HEK293T (cell line): ENCODE measurements at regions not wholly inside any gene's neighbourhood (a gene's known extent, or its start where the extent isn't known, plus 50 kb on each side); places are given as distances from the start of the nearest gene placed in this dataset.

ENCODE experiments used
- CTCF ChIA-PET: fragments of 350-600 bp; formaldehyde crosslinking; extraction: SDS; loops from one replicate; lab custom pipeline; 2021; ENCODE audit warnings: antibody characterized with exemption, inconsistent platforms; lab: Yijun Ruan, JAX
- POLR2A ChIA-PET: fragments of 350-600 bp; formaldehyde crosslinking; extraction: SDS; loops from one replicate; lab custom pipeline; 2020; ENCODE audit warnings: antibody characterized with exemption, inconsistent platforms; lab: Yijun Ruan, JAX
- DNase-seq: peaks from one replicate; pipeline ENCODE4 v3.0.0; 2012; ENCODE audit warnings: mixed read lengths; ENCODE audit errors: extremely low spot score
- ARNT ChIP-seq: fragments of 450-650 bp; IDR thresholded peaks from 2 replicates; pipeline ENCODE4 v1.6.1; 2017; ENCODE audit warnings: mild to moderate bottlenecking
- BHLHE40 ChIP-seq: fragments of 450-650 bp; IDR thresholded peaks from 2 replicates; pipeline ENCODE4 v1.6.1; 2016; ENCODE audit warnings: mild to moderate bottlenecking, moderate library complexity, borderline replicate concordance
- CTBP1 ChIP-seq: fragments of 450-650 bp; IDR thresholded peaks from 2 replicates; pipeline ENCODE4 v1.6.1; 2016; ENCODE audit warnings: borderline replicate concordance
- ELF4 ChIP-seq: fragments of 450-650 bp; IDR thresholded peaks from 2 replicates; pipeline ENCODE4 v1.6.1; 2017; ENCODE audit warnings: antibody characterized with exemption
- FOXA1 ChIP-seq: fragments of 450-650 bp; IDR thresholded peaks from 2 replicates; pipeline ENCODE4 v1.6.1; 2016; ENCODE audit warnings: mild to moderate bottlenecking
- FOXK2 ChIP-seq: fragments of 450-650 bp; IDR thresholded peaks from 2 replicates; pipeline ENCODE4 v1.6.1; 2016; ENCODE audit warnings: mild to moderate bottlenecking
- FOXM1 ChIP-seq: fragments of 450-650 bp; IDR thresholded peaks from 2 replicates; pipeline ENCODE4 v1.6.1; 2017; ENCODE audit warnings: mild to moderate bottlenecking, borderline replicate concordance
- HDGF ChIP-seq: fragments of 450-650 bp; IDR thresholded peaks from 2 replicates; pipeline ENCODE4 v1.6.1; 2017; ENCODE audit warnings: antibody characterized with exemption, borderline replicate concordance
- L3MBTL2 ChIP-seq: fragments of 450-650 bp; conservative IDR thresholded peaks from 2 replicates; pipeline ENCODE4 v1.6.1; 2016; ENCODE audit warnings: mild to moderate bottlenecking
- LEF1 ChIP-seq: fragments of 450-650 bp; IDR thresholded peaks from 2 replicates; pipeline ENCODE4 v1.6.1; 2017; ENCODE audit warnings: mild to moderate bottlenecking, borderline replicate concordance
- NFRKB ChIP-seq: fragments of 450-650 bp; IDR thresholded peaks from 2 replicates; pipeline ENCODE4 v1.6.1; 2016; ENCODE audit warnings: mild to moderate bottlenecking, moderate library complexity
- SP1 ChIP-seq: fragments of 450-650 bp; IDR thresholded peaks from 2 replicates; pipeline ENCODE4 v1.6.1; 2017
- SUZ12 ChIP-seq: fragments of 450-650 bp; IDR thresholded peaks from 2 replicates; pipeline ENCODE4 v1.6.1; 2016; ENCODE audit warnings: mild to moderate bottlenecking
- TARDBP ChIP-seq: fragments of 450-650 bp; IDR thresholded peaks from 2 replicates; pipeline ENCODE4 v1.6.1; 2016
- ZNF384 ChIP-seq: fragments of 450-650 bp; IDR thresholded peaks from 2 replicates; pipeline ENCODE4 v1.6.1; 2016
- TF ChIP-seq, protein P1 (sequence below): fragments of 450-650 bp; IDR thresholded peaks from 2 replicates; pipeline ENCODE4 v1.6.1; 2016

DNA sequence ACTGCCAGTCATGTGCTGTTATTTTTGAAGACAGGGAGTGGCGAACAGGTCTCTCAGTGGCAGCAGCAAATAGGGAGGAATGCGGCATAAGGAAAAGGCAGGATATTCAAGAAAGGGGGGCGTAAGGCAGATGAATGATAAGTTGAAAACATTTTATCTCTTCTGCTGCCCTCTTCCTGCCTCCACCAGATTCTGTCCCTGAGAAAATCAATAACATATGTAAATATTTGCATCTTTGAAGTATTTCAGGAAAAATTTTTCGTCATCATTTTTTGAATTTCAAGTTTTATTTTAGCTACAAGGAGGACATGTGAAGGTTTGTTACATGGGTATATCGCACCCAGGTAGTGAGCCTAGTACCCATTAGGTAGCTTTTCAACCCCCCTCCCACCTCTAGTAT is 616.7 kb downstream of the MCTP2 start:
- no peak for DNase-seq
- ChIA-PET POLR2A (no interaction called here), CTCF (no interaction called here)
- no peak for TF ChIP-seq ARNT
- TF ChIP-seq SP1 = no peak
- TF ChIP-seq FOXM1 = no peak
- no peak for TF ChIP-seq FOXA1
- TF ChIP-seq ZNF384 = no peak
- no peak for TF ChIP-seq NFRKB
- no peak for TF ChIP-seq HDGF
- no peak for TF ChIP-seq SUZ12
- TF ChIP-seq ELF4 = no peak
- TF ChIP-seq, protein P1, sequence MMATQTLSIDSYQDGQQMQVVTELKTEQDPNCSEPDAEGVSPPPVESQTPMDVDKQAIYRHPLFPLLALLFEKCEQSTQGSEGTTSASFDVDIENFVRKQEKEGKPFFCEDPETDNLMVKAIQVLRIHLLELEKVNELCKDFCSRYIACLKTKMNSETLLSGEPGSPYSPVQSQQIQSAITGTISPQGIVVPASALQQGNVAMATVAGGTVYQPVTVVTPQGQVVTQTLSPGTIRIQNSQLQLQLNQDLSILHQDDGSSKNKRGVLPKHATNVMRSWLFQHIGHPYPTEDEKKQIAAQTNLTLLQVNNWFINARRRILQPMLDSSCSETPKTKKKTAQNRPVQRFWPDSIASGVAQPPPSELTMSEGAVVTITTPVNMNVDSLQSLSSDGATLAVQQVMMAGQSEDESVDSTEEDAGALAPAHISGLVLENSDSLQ = no peak
- TF ChIP-seq CTBP1 = no peak
- no peak for TF ChIP-seq FOXK2
- no peak for TF ChIP-seq BHLHE40

DNA sequence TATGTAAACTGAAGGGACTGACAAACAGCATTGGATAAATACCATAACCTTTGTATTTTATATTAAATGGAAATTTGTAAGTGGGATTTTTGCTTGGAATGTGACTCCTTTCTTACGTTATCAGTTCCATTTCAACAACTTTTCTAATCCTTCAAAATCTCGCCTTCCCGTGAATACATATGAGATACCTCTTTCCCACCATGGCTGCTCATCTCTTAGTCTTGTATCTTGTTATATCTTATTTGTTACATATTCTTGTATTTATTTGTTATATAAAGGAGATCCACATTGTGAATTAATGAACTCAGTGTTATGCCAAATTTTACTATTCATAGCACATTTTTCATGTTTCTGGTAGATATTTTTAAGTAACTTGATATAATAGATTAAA is 623.7 kb downstream of the MCTP2 start:
- TF ChIP-seq L3MBTL2 (no peak), SP1 (no peak), ELF4 (no peak), ARNT (no peak), BHLHE40 (no peak), FOXM1 (no peak), ZNF384 (no peak)
- no peak for DNase-seq
- CTCF ChIA-PET = no interaction called here
- POLR2A ChIA-PET = no interaction called here

DNA sequence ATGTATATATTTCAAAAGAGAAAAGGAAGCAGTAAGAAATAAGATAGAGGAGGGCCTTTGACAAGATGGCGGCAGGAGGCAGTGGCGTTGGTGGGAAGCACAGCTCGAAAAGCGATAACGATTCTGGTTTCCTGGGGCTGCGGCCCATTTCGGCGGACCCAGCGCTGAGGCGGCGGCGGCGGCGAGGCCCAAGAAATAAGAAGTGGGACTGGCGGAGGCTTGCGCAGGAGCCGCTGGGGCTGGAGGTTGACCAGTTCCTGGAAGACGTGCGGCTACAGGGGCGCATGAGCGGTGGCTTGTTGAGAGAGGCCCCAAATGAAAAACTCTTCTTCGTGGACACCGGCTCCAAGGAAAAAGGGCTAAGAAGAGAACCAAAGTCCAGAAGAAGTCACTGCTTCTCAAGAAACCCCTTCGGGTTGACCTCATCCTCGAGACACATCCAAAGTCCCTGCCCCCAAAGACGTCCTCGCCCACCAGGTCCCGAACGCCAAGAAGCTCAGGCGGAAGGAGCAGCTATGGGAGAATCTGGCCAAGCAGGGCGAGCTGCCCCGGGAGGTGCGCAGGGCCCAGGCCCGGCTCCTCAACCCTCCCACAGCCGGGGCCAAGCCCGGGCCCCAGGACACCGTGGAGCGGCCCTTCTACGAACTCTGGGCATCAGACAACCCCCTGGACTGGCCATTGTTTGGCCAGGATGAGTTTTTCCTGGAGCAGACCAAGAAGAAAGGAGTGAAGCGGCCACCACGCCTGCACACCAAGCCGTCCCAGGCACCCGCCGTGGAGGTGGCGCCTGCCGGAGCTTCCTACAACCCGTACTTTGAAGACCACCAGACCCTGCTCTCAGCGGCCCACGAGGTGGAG is 624.3 kb downstream of the MCTP2 start:
- ChIA-PET CTCF (no interaction called here), POLR2A (no interaction called here)
- no peak for DNase-seq
- TF ChIP-seq ELF4 (no peak), L3MBTL2 (no peak), SUZ12 (no peak), SP1 (no peak), FOXK2 (no peak), FOXA1 (no peak), ZNF384 (no peak), FOXM1 (no peak), CTBP1 (no peak), TARDBP (no peak)
- TF ChIP-seq, protein P1 = no peak

DNA sequence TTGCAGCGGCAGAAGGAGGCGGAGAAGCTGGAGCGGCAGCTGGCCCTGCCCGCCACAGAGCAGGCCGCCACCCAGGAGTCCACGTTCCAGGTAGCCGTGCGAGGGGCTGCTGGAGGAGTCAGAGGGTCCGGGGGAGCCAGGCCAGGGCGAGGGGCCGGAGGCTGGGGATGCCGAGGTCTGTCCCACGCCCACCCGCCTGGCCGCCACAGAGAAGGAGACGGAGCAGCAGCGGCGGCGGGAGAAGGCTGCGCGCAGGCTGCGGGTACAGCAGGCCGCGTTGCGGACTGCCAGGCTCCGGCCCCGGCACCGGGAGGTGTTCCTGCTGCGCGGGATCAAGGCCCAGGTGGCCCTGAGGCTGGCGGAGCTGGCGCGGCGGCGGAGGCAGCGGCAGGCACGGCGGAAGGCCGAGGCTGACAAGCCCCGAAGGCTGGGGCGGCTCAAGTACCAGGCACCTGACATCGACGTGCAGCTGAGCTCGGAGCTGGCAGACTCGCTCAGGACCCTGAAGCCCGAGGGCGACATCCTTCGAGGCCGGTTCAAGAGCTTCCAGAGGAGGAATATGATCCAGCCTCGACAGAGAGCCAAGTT is 625.0 kb downstream of the MCTP2 start:
- no peak for DNase-seq
- TF ChIP-seq CTBP1 = no peak
- no peak for TF ChIP-seq HDGF
- no peak for TF ChIP-seq ZNF384
- no peak for TF ChIP-seq FOXA1
- TF ChIP-seq FOXM1 = no peak
- no peak for TF ChIP-seq FOXK2
- POLR2A ChIA-PET = no interaction called here
- CTCF ChIA-PET = no interaction called here

DNA sequence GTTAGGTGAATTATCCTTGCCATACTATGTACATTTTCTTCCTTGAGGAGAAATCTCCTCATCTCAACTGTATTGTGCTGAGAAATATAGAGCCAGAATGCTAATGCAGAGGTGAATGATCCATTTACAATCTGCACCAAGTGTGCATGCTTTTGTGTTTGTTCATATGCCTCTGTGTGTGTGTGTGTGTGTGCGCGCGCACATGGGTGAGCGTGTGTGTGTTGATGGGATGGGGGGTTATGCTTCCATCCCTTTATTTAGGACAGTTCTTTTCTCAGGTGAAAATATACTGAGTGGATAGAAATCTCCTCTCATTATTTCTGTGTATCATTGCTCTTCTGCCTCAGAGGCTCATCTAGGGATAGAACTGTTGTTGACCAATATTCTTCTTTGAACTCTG is 626.1 kb downstream of the MCTP2 start:
- POLR2A ChIA-PET = no interaction called here
- DNase-seq = no peak
- CTCF ChIA-PET = no interaction called here
- TF ChIP-seq NFRKB = no peak
- no peak for TF ChIP-seq SUZ12
- TF ChIP-seq L3MBTL2 = no peak
- TF ChIP-seq LEF1 = no peak
- no peak for TF ChIP-seq TARDBP
- no peak for TF ChIP-seq SP1
- TF ChIP-seq ARNT = no peak
- TF ChIP-seq ELF4 = no peak
- no peak for TF ChIP-seq HDGF
- no peak for TF ChIP-seq BHLHE40
- no peak for TF ChIP-seq FOXK2

DNA sequence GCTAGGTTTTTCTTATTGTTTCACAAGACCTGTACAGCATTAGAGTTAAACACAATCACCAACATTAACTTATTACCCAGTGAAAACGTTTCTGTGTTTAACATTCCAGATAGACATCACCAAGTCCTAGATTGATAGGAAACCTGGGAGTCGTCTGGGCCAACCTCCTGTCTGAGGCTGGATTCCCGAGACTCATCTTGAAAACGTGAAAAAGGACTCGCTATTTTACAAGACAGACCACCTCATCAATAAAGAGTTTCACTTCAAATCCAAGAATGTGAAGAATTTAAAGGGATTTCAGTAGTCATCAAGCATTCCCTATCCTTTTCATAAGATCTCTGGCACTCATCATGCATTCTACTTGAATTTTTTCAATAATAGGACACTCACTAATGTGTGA is 626.6 kb downstream of the MCTP2 start:
- ChIA-PET CTCF (no interaction called here), POLR2A (no interaction called here)
- no peak for DNase-seq
- TF ChIP-seq L3MBTL2 (no peak), BHLHE40 (no peak), ELF4 (no peak)

DNA sequence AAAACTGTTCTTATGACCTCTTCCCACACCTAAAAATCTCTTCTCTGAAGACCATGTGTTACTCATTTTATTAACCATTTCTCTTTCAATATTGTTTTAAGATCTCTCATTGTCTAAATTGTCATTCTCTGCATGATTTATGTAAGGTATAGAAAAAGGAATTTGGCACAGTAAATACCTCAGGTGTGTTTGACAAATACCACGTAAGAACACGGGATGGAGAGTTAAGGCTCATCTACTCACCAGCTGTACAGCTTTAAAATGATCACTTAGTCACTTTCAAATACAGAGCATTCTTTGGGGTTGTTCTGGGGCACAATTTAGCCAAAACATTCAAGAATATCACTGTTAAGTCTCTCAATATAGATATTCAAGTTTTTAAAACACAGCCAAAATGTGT is 627.1 kb downstream of the MCTP2 start:
- ChIA-PET CTCF (no interaction called here), POLR2A (no interaction called here)
- TF ChIP-seq BHLHE40 (no peak), NFRKB (no peak), FOXK2 (no peak), TARDBP (no peak), SP1 (no peak), FOXM1 (no peak), CTBP1 (no peak), FOXA1 (no peak), ZNF384 (no peak), ARNT (no peak), ELF4 (no peak), HDGF (no peak), SUZ12 (no peak), L3MBTL2 (no peak), LEF1 (no peak)
- TF ChIP-seq, protein P1 = no peak
- DNase-seq = no peak
